GM19397 (cell line): ENCODE measurements at regions not wholly inside any gene's neighbourhood (a gene's known extent, or its start where the extent isn't known, plus 50 kb on each side); places are given as distances from the start of the nearest gene placed in this dataset.
"Not testable (repeated sequence)": the region's sequence is repeated elsewhere in the genome, so short reads cannot be mapped to it uniquely, and the experiment has no call there.

Source experiments
- ATAC-seq: cut with Tn5 transposase; IDR thresholded peaks from one replicate; pipeline ENCODE4 v1.9.1; 2021; ENCODE audit warnings: mild to moderate bottlenecking, moderate library complexity; ENCODE audit not compliant: unreplicated experiment

- no peak for ATAC-seq
Observed at GRCh38 chr7:131157530-131158243, 170.0 kb upstream of the MKLN1 start.

DNA sequence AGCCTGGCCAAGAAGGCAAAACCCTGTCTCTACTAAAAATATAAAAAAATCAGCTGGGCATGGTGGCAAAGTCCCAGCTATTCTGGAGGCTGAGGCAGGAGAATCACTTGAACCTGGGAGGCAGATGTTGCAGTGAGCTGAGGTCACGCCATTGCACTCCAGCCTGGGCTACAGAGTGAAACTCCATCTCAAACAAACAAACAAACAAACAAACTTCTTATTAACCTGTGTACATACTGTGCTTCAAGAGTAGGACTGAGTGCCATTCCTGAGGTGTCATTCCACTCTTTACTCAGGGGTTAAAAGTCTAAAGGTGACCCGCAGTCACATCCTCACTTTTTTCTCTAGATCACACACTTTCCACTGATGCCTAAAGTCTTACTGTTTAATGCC, 169.4 kb upstream of the MKLN1 start:
- ATAC-seq, result not testable (repeated sequence)

DNA sequence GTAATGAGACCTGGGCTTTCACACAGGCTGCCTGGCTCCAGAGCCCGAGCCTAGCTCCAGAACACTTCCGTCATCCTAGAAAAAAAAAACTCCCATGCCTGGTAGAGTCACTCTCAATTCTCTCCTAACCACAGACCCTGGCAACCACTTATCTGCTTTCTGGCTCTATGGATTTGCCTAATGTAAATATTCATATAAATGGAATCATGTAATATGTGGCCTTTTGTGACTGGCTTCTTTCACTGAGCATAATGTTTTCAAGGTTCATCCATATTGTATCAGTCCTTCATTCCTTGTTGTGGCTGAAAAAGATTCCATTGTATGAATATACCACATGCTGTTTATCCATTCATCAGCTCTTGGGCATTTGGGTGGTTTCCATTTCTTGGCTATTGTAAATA, 167.7 kb upstream of the MKLN1 start:
- ATAC-seq, result no peak

DNA sequence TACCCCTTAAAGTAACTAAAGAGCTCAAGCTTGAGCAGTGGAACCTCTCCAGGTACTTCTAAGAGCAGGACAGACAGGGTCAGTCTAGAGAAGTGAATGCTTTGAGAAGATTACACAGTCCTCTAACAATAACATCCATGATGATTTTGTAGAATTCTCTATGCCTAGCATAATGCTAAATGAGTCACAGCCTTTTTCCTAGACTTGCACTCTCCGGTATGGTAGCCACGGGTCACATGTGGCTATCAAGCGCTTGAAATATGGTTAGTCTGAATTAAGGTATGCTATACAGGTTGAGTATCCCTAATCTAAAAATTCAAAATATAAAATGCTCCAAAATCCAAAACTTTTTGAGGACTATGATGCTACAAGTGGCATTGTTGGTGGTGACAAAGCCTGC, 166.6 kb upstream of the MKLN1 start:
- ATAC-seq, result no peak

DNA sequence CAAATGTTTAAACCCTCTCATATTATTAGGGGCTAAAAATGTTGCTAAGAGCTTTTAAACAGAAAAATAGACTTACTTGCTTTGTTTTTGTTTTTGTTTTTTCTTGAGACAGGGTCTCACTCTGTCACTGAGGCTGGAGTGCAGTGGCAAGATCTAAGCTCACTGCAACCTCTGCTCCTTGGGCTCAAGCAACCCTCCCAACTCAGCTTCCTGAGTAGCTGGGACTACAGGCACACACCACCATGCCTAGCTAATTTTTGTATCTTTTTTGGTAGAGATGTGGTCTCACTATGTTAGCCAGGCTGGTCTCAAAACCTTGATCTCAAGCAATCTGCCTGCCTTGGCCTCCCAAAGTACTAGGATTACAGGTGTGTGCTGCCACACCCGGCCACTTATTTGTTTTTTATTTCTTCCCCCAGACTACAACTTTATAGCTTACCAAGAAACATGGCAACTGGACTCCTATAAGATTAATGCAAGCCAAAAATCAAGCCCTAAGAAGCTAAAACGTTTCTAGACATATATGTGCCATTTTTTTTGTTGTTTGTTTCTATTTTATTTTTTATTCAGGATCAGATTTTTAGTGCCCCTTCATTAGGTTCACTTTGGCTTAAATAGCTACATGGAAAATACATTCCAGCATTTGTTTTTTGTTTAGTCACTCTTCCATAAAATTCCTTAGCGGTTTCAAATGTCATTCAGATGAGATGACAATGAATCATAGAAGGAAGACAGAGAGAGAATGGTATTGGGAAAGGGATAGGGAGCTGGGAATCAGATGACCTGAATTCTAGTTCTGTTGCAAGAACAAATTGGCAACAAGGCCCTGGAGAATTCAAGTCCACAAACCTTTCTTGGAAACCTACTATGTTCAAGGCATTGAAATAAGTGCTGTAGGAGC, 163.4 kb upstream of the MKLN1 start:
- ATAC-seq, result no peak

DNA sequence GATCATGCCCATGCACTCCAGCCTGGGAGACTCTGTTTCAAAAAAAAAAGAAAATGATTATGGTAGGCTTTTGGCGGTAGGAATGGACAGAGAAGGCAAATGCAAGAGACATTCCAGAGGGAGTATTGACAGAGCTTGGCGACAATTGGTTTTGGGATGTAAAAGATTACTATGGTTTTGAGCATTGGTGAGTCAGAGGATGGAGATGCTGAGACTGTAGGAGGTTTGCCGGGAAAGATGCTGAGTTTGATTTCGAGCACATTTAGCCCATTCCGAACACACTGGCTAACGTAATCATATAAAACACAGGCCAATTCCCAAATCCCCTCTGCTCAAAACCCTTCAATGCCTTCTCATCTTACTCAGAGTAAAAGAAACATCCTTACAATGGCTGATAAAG, 161.6 kb upstream of the MKLN1 start:
- ATAC-seq, result no peak

- ATAC-seq, result no peak
Observed at GRCh38 chr7:131170440-131171271, 157.0 kb upstream of the MKLN1 start.

GRCh38 chr7:131173145-131173890, 154.4 kb upstream of the MKLN1 start:
- ATAC-seq, result no peak

GRCh38 chr7:131174391-131174790, 153.3 kb upstream of the MKLN1 start:
- ATAC-seq, result no peak

GRCh38 chr7:131174855-131175254, 152.8 kb upstream of the MKLN1 start:
- ATAC-seq, result no peak

GRCh38 chr7:131182446-131183058, 145.1 kb upstream of the MKLN1 start:
- ATAC-seq, result no peak

- no peak for ATAC-seq
Observed at GRCh38 chr7:131183072-131183471, 144.6 kb upstream of the MKLN1 start.

DNA sequence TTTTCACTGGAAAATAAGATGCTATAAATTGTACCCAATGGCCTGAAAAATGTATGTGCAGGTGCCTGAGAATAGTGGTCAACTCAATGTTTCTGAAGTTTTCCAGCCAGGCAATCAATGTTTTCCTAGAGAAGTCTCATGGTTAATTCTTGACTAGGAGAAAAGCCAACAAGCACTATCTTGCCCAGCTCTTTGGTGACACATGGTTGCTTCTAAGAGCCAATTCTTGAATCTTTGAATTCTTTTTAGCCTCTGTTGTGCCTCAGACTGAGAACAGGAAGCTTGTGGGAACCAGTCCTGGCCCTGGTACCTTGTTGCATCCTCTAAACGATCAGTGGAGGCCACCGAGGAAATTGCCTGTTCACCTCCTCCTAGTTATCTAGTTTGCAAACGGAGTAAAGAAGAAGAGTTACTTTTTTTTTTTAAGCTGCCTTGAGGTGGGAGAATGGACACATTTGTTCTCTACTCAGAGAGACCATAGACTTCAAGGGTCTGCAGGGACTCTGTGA, 144.0 kb upstream of the MKLN1 start:
- ATAC-seq, result no peak

- ATAC-seq, result no peak
Observed at GRCh38 chr7:131186816-131187215, 140.9 kb upstream of the MKLN1 start.

DNA sequence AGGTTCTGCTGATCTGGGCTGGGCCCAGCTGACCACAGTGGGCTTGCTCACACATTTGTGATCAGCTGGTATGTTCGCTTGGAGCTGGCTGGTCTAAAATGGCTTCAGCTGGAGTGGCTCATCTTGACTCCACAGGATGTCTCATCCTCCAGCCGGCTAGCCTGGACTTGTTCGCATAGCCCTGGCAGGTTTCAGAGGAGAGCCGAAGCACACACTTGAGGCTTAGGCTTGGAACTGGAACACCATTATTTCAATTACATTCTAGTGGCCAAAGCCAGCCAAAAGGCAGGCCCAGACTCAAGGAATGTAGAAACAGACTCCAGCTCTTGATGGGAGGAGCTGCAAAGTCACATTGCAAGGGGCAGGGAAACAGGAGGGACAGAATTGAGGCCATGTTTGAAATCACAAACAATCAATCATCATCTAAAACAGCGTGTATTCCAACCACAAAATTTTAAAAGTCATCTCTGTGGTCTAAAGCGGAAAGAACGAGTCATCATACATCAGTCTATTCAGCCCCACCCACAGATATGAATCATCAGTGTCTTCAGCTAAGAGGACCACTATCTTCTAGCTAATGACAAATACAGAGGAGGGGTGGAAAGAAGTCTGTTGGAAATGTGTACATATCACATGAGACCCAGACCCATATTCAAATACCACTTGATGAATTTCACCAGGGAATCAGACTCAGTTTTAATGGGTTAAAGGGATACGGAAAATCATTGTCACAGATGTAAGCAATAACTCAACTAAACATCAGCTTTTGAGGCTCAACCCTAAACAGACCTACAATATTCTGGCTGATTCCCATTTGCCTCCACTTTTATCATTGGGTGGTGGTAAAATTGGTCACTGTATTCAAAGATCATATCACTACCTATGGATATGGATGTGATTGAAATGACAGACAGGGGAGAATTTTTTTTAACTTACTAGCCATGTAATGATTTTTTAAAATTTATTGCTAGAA, 139.0 kb upstream of the MKLN1 start:
- ATAC-seq, result no peak

GRCh38 chr7:131189488-131189887, 138.2 kb upstream of the MKLN1 start:
- no peak for ATAC-seq

GRCh38 chr7:131190146-131190545, 137.5 kb upstream of the MKLN1 start:
- no peak for ATAC-seq

GRCh38 chr7:131190581-131190980, 137.1 kb upstream of the MKLN1 start:
- no peak for ATAC-seq
